ENCODE measurements at regions not wholly inside any gene's neighbourhood (a gene's known extent, or its start where the extent isn't known, plus 50 kb on each side); places are given as distances from the start of the nearest gene placed in this dataset.

DNA sequence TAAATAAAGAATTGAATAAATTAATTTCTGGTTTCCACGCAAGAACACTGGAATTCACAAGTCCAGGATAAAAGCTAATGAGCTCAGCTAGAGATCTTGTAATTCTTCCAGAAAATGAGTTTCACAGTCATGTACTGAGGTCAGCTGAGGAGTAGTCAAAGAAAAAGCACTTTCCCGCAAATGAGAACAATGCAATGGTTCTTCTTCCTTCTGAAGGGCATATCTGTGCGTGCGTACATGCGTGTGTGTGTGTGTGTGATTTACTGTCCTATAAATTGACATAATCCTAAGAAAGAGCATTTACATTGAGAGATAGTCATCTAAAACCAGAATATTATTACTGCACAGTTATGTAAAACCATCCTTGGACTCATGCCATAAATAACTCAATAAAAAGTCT, 968.9 kb upstream of the EYS start:
- H3K4me1 ChIP-seq (ENCODE audit: control insufficient read depth, insufficient read depth, low read length): no peaks in the 10 kb centered on the region
- in situ Hi-C loops (cut with MboI) (no loop called here), intact Hi-C loops (cut with micrococcal nuclease; ENCODE audit: unreplicated experiment) (no loop called here)
- 9% methylated on average over 5 of the region's 5 CpGs for WGBS (ENCODE audit: insufficient coverage, insufficient replicate concordance, low lambda C conversion rate, missing lambda C conversion rate)
- BruUV-seq (replicated peaks): no TSS peak
- H3K27me3 ChIP-seq (replicated peaks in 1 of 2; ENCODE audit: control insufficient read depth in 2 of 2, insufficient read depth in 2 of 2, low read length in 1 of 2): no peaks in the 10 kb centered on the region
- no peak overlapping the region for H3K4me2 ChIP-seq (ENCODE audit: control insufficient read depth, insufficient read depth)
- ChIA-PET SMC1A (ENCODE audit: uncharacterized antibody, unreplicated experiment) (no interaction called here), CTCF (no interaction called here), RAD21 (ENCODE audit: unreplicated experiment) (no interaction called here), POLR2A (no interaction called here)
- DNase-seq (ENCODE audit: low read depth, low spot score): no peak
- H3K36me3 ChIP-seq (ENCODE audit: control insufficient read depth in 2 of 2, insufficient read depth in 2 of 2, low read length in 1 of 2): no peaks in the 10 kb centered on the region
- no peaks in the 10 kb centered on the region for H3K9me3 ChIP-seq (replicated peaks; ENCODE audit: control insufficient read depth, insufficient read depth, low read length)
- H2AFZ ChIP-seq (ENCODE audit: control insufficient read depth, low read depth, low read length): no peak overlapping the region
- no peak overlapping the region for H3K27ac ChIP-seq (ENCODE audit: control insufficient read depth, insufficient read depth)
- no peaks in the 10 kb centered on the region for H4K20me1 ChIP-seq (ENCODE audit: control insufficient read depth, insufficient read depth)
- H3K79me2 ChIP-seq (ENCODE audit: control insufficient read depth, insufficient read depth, low read length): no peaks in the 10 kb centered on the region
- no peak overlapping the region for H3K4me3 ChIP-seq
- ATAC-seq: no peak
- no peak overlapping the region for H3K9ac ChIP-seq (ENCODE audit: control insufficient read depth, insufficient read depth, low read length)
- no peak for FAIRE-seq
- no peak for TF ChIP-seq ZBED1 (IDR thresholded peaks at IDR 0.05; ENCODE audit: borderline replicate concordance)
- TF ChIP-seq MLLT1 (IDR thresholded peaks at IDR 0.05): no peak
- no peak for TF ChIP-seq USF1 (IDR thresholded peaks at IDR 0.05; ENCODE audit: borderline replicate concordance, extremely low read length, insufficient read depth, low read depth, low read length)
- no peak for TF ChIP-seq STAT3 (IDR thresholded peaks at IDR 0.05; ENCODE audit: low read depth, low read length)
- TF ChIP-seq NR2C1 (IDR thresholded peaks at IDR 0.05): no peak
- TF ChIP-seq RELB (IDR thresholded peaks at IDR 0.05; ENCODE audit: low read depth): no peak
- TF ChIP-seq ELK1 (IDR thresholded peaks at IDR 0.05; ENCODE audit: low read depth, low read length): no peak
- no peak for TF ChIP-seq ZZZ3 (IDR thresholded peaks at IDR 0.05; ENCODE audit: control insufficient read depth, insufficient read length, low read depth)
- TF ChIP-seq, protein P1, sequence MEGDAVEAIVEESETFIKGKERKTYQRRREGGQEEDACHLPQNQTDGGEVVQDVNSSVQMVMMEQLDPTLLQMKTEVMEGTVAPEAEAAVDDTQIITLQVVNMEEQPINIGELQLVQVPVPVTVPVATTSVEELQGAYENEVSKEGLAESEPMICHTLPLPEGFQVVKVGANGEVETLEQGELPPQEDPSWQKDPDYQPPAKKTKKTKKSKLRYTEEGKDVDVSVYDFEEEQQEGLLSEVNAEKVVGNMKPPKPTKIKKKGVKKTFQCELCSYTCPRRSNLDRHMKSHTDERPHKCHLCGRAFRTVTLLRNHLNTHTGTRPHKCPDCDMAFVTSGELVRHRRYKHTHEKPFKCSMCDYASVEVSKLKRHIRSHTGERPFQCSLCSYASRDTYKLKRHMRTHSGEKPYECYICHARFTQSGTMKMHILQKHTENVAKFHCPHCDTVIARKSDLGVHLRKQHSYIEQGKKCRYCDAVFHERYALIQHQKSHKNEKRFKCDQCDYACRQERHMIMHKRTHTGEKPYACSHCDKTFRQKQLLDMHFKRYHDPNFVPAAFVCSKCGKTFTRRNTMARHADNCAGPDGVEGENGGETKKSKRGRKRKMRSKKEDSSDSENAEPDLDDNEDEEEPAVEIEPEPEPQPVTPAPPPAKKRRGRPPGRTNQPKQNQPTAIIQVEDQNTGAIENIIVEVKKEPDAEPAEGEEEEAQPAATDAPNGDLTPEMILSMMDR (IDR thresholded peaks at IDR 0.05 in 2 of 3, conservative IDR thresholded peaks at IDR 0.05 in 1 of 3; ENCODE audit: control insufficient read depth in 2 of 3, extremely low read depth in 1 of 3, insufficient read depth in 1 of 3, low read depth in 3 of 3, low read length in 3 of 3): no peak
- TF ChIP-seq, protein P2, sequence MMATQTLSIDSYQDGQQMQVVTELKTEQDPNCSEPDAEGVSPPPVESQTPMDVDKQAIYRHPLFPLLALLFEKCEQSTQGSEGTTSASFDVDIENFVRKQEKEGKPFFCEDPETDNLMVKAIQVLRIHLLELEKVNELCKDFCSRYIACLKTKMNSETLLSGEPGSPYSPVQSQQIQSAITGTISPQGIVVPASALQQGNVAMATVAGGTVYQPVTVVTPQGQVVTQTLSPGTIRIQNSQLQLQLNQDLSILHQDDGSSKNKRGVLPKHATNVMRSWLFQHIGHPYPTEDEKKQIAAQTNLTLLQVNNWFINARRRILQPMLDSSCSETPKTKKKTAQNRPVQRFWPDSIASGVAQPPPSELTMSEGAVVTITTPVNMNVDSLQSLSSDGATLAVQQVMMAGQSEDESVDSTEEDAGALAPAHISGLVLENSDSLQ (IDR thresholded peaks at IDR 0.05): no peak
- TF ChIP-seq, protein P3, sequence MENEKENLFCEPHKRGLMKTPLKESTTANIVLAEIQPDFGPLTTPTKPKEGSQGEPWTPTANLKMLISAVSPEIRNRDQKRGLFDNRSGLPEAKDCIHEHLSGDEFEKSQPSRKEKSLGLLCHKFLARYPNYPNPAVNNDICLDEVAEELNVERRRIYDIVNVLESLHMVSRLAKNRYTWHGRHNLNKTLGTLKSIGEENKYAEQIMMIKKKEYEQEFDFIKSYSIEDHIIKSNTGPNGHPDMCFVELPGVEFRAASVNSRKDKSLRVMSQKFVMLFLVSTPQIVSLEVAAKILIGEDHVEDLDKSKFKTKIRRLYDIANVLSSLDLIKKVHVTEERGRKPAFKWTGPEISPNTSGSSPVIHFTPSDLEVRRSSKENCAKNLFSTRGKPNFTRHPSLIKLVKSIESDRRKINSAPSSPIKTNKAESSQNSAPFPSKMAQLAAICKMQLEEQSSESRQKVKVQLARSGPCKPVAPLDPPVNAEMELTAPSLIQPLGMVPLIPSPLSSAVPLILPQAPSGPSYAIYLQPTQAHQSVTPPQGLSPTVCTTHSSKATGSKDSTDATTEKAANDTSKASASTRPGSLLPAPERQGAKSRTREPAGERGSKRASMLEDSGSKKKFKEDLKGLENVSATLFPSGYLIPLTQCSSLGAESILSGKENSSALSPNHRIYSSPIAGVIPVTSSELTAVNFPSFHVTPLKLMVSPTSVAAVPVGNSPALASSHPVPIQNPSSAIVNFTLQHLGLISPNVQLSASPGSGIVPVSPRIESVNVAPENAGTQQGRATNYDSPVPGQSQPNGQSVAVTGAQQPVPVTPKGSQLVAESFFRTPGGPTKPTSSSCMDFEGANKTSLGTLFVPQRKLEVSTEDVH (IDR thresholded peaks at IDR 0.05; ENCODE audit: low read depth, partially characterized antibody): no peak
